ENCODE measurements at regions not wholly inside any gene's neighbourhood (a gene's known extent, or its start where the extent isn't known, plus 50 kb on each side); places are given as distances from the start of the nearest gene placed in this dataset.

DNA sequence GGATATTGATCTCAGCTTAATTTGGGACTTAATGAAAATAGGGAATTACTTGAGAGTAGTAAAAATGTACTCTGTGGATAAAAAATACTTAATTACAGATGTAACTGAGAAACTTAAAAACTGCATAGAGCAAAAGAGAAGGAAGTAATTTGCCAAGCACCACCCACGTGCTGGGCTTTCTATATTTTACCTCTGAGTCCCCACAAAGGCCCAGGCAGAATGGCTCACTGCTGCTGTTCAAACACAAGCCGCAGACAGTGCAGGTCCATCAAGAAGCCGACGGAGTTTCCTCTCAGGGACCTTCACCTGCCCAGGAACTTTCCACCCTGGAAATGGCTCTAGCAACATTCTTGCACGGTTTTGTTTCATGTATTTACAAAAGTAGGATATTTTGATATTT, 77.2 kb upstream of the TRPM1 start:
- CTCF ChIA-PET = no interaction called here
- FAIRE-seq (no peak), DNase-seq (ENCODE audit: low read depth, low spot score) (no peak)
- Histone ChIP-seq H3K36me3 (ENCODE audit: control insufficient read depth in 2 of 2, extremely low read depth in 1 of 2, insufficient read depth in 2 of 2, low read length in 2 of 2) (no peaks in the 10 kb centered on the region), H3K79me2 (ENCODE audit: control insufficient read depth, insufficient read depth, low read length) (no peaks in the 10 kb centered on the region), H3K27ac (ENCODE audit: insufficient read depth, low read depth, low read length) (no peak overlapping the region), H3K9me3 (replicated peaks; ENCODE audit: control insufficient read depth, insufficient read depth, low read length) (no peaks in the 10 kb centered on the region), H3K27me3 (ENCODE audit: control insufficient read depth in 2 of 2, insufficient read depth in 2 of 2, low read length in 2 of 2) (no peaks in the 10 kb centered on the region), H4K20me1 (replicated peaks; ENCODE audit: control insufficient read depth, extremely low read depth, insufficient read depth, low read length) (no peaks in the 10 kb centered on the region), H2AFZ (ENCODE audit: low read depth, low read length) (no peak overlapping the region), H3K4me1 (ENCODE audit: control insufficient read depth, extremely low read depth, insufficient read depth, low read length) (no peaks in the 10 kb centered on the region), H3K4me3 (replicated peaks in 1 of 3; ENCODE audit: insufficient read depth in 1 of 3, low read depth in 1 of 3, low read length in 3 of 3) (no peak overlapping the region), H3K9ac (replicated peaks; ENCODE audit: extremely low read depth, insufficient read depth, low read length) (no peak overlapping the region), H3K4me2 (ENCODE audit: insufficient read depth, low read length) (no peak overlapping the region), H3K9me1 (replicated peaks; ENCODE audit: control insufficient read depth, extremely low read depth, insufficient read depth, low read length) (no peaks in the 10 kb centered on the region)
- BruUV-seq (replicated peaks) = no TSS peak
- POLR2A ChIA-PET = no interaction called here
- dilution Hi-C loops (cut with MboI; ENCODE audit: extremely low pct_ligation_motif_present, low sequenced_read_pairs) (no loop called here), intact Hi-C loops (cut with micrococcal nuclease) (no loop called here)
- TF ChIP-seq EZH2 (IDR thresholded peaks at IDR 0.05; ENCODE audit: borderline replicate concordance, low read depth, low read length, severe bottlenecking) = no peak

DNA sequence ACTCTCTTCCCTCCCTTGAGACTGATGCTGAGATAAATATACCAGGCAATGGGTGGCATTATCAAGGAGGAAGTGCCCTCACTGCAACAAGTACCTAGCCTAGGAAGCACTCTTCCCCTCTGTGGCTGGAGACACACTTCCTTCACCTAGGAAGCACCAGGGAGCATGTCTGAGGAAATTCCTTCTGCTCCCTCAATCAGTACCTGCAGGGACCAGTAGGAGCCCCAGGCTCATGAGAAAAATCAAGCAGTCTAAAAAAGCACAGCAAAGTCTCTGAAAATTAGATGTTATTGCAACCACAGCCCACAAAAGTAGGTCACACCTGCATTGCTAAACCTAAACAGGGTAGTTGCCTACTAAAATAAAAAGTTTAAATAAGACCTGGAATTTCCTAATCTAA, 78.2 kb upstream of the TRPM1 start:
- no peak overlapping the region for H3K27ac ChIP-seq (ENCODE audit: insufficient read depth, low read depth, low read length)
- POLR2A ChIA-PET = no interaction called here
- H3K4me1 ChIP-seq (ENCODE audit: control insufficient read depth, extremely low read depth, insufficient read depth, low read length) = no peaks in the 10 kb centered on the region
- DNase-seq (ENCODE audit: low read depth, low spot score) = no peak
- FAIRE-seq = no peak
- dilution Hi-C loops (cut with MboI; ENCODE audit: extremely low pct_ligation_motif_present, low sequenced_read_pairs) (no loop called here), intact Hi-C loops (cut with micrococcal nuclease) (no loop called here)
- H2AFZ ChIP-seq (ENCODE audit: low read depth, low read length) = no peak overlapping the region
- H3K79me2 ChIP-seq (ENCODE audit: control insufficient read depth, insufficient read depth, low read length) = no peaks in the 10 kb centered on the region
- H3K9me3 ChIP-seq (replicated peaks; ENCODE audit: control insufficient read depth, insufficient read depth, low read length) = no peaks in the 10 kb centered on the region
- no peaks in the 10 kb centered on the region for H3K36me3 ChIP-seq (ENCODE audit: control insufficient read depth in 2 of 2, extremely low read depth in 1 of 2, insufficient read depth in 2 of 2, low read length in 2 of 2)
- H3K4me3 ChIP-seq (replicated peaks in 1 of 3; ENCODE audit: insufficient read depth in 1 of 3, low read depth in 1 of 3, low read length in 3 of 3) = no peak overlapping the region
- no peaks in the 10 kb centered on the region for H3K27me3 ChIP-seq (ENCODE audit: control insufficient read depth in 2 of 2, insufficient read depth in 2 of 2, low read length in 2 of 2)
- no peaks in the 10 kb centered on the region for H3K9me1 ChIP-seq (replicated peaks; ENCODE audit: control insufficient read depth, extremely low read depth, insufficient read depth, low read length)
- CTCF ChIA-PET = no interaction called here
- H4K20me1 ChIP-seq (replicated peaks; ENCODE audit: control insufficient read depth, extremely low read depth, insufficient read depth, low read length) = no peaks in the 10 kb centered on the region
- no TSS peak for BruUV-seq (replicated peaks)
- TF ChIP-seq POLR2A (IDR thresholded peaks at IDR 0.05; ENCODE audit: low read depth, low read length) (no peak), FOS (IDR thresholded peaks at IDR 0.05; ENCODE audit: borderline replicate concordance, insufficient read depth, low read length) (no peak), POLR2AphosphoS5 (IDR thresholded peaks at IDR 0.05; ENCODE audit: insufficient read depth, low read depth, low read length) (no peak)
- no peak overlapping the region for H3K4me2 ChIP-seq (ENCODE audit: insufficient read depth, low read length)
- no peak overlapping the region for H3K9ac ChIP-seq (replicated peaks; ENCODE audit: extremely low read depth, insufficient read depth, low read length)
